Duodenal mucosa (tissue), 2 donors: ENCODE measurements at regions not wholly inside any gene's neighbourhood (a gene's known extent, or its start where the extent isn't known, plus 50 kb on each side); places are given as distances from the start of the nearest gene placed in this dataset.

ENCODE experiments used
- H3K27ac ChIP-seq: one replicate; pipeline ENCODE4 v1.7.0; 2013; ENCODE audit warnings: low read depth, low read length
- H3K27me3 ChIP-seq, 2 donors: one replicate each; pipeline ENCODE4 v1.7.0; 2013; ENCODE audit warnings: low read length in 2 of 2, control low read depth in 1 of 2; ENCODE audit not compliant: insufficient read depth in 2 of 2, control insufficient read depth in 1 of 2
- H3K36me3 ChIP-seq, 2 donors: one replicate each; pipeline ENCODE4 v1.7.0; 2013; ENCODE audit warnings: low read length in 2 of 2, control low read depth in 1 of 2; ENCODE audit not compliant: insufficient read depth in 2 of 2, control insufficient read depth in 1 of 2
- H3K4me1 ChIP-seq, 2 donors: one replicate each; pipeline ENCODE4 v1.7.0; 2013; ENCODE audit warnings: low read length in 2 of 2, control low read depth in 1 of 2; ENCODE audit not compliant: insufficient read depth in 2 of 2, control insufficient read depth in 1 of 2
- H3K4me3 ChIP-seq, 2 donors: one replicate each; pipeline ENCODE4 v1.7.0; 2013; ENCODE audit warnings: low read length in 2 of 2, low read depth in 1 of 2
- H3K9ac ChIP-seq, 2 donors: one replicate each; pipeline ENCODE4 v1.7.0; 2013; ENCODE audit warnings: low read length in 2 of 2, low read depth in 1 of 2
- H3K9me3 ChIP-seq, 2 donors: one replicate each; pipeline ENCODE4 v1.7.0; 2013; ENCODE audit warnings: low read length in 2 of 2, control low read depth in 1 of 2; ENCODE audit not compliant: control insufficient read depth in 1 of 2

GRCh38 chr11:115933564-115933963, 429.3 kb upstream of the CADM1 start:
- H3K36me3 ChIP-seq, result no peaks in the 10 kb centered on the region
- no peaks in the 10 kb centered on the region for H3K9me3 ChIP-seq
- H3K27me3 ChIP-seq, result no peaks in the 10 kb centered on the region
- H3K27ac ChIP-seq, result no peak overlapping the region
- H3K4me1 ChIP-seq, result peaks cover 0 to 8% of the 10 kb centered on the region in 2 donors
- H3K9ac ChIP-seq, result no peak overlapping the region
- H3K4me3 ChIP-seq, result no peak overlapping the region

GRCh38 chr11:115931548-115932083, 427.4 kb upstream of the CADM1 start:
- Histone ChIP-seq H3K27me3 (no peaks in the 10 kb centered on the region), H3K4me3 (no peak overlapping the region), H3K36me3 (no peaks in the 10 kb centered on the region), H3K9me3 (no peaks in the 10 kb centered on the region), H3K27ac (no peak overlapping the region), H3K4me1 (peaks cover 0 to 8% of the 10 kb centered on the region in 2 donors), H3K9ac (no peak overlapping the region)

GRCh38 chr11:115930886-115931547, 426.8 kb upstream of the CADM1 start:
- H3K27ac ChIP-seq, result no peak overlapping the region
- H3K9ac ChIP-seq, result no peak overlapping the region
- no peak overlapping the region for H3K4me3 ChIP-seq
- no peaks in the 10 kb centered on the region for H3K27me3 ChIP-seq
- H3K36me3 ChIP-seq, result no peaks in the 10 kb centered on the region
- no peaks in the 10 kb centered on the region for H3K9me3 ChIP-seq
- peaks cover 0 to 8% of the 10 kb centered on the region in 2 donors for H3K4me1 ChIP-seq

GRCh38 chr11:115930291-115930690, 426.1 kb upstream of the CADM1 start:
- no peak overlapping the region for H3K27ac ChIP-seq

GRCh38 chr11:115929618-115930129, 425.5 kb upstream of the CADM1 start:
- Histone ChIP-seq H3K36me3 (no peaks in the 10 kb centered on the region), H3K9me3 (no peaks in the 10 kb centered on the region), H3K9ac (no peak overlapping the region), H3K4me3 (no peak overlapping the region), H3K27ac (no peak overlapping the region), H3K4me1 (peaks cover 0 to 8% of the 10 kb centered on the region in 2 donors), H3K27me3 (no peaks in the 10 kb centered on the region)

More at GRCh38 chr11:115930291-115930690, 426.1 kb upstream of the CADM1 start:
- no peak overlapping the region for H3K9ac ChIP-seq
- no peaks in the 10 kb centered on the region for H3K36me3 ChIP-seq
- peaks cover 0 to 8% of the 10 kb centered on the region in 2 donors for H3K4me1 ChIP-seq
- no peaks in the 10 kb centered on the region for H3K27me3 ChIP-seq
- H3K4me3 ChIP-seq, result no peak overlapping the region
- H3K9me3 ChIP-seq, result no peaks in the 10 kb centered on the region

- Histone ChIP-seq H3K9ac (no peak overlapping the region), H3K9me3 (no peaks in the 10 kb centered on the region), H3K27me3 (no peaks in the 10 kb centered on the region), H3K4me3 (no peak overlapping the region), H3K36me3 (no peaks in the 10 kb centered on the region), H3K27ac (no peak overlapping the region), H3K4me1 (peaks cover 0 to 8% of the 10 kb centered on the region in 2 donors)
These were observed 424.6 kb upstream of the CADM1 start for GRCh38 chr11:115928811-115929210.

GRCh38 chr11:115927823-115928329, 423.7 kb upstream of the CADM1 start:
- Histone ChIP-seq H3K9me3 (no peaks in the 10 kb centered on the region), H3K27ac (no peak overlapping the region), H3K9ac (no peak overlapping the region), H3K4me3 (no peak overlapping the region), H3K27me3 (no peaks in the 10 kb centered on the region), H3K4me1 (peaks cover 4 to 8% of the 10 kb centered on the region in 2 donors), H3K36me3 (no peaks in the 10 kb centered on the region)

- H3K36me3 ChIP-seq, result no peaks in the 10 kb centered on the region
- H3K9me3 ChIP-seq, result no peaks in the 10 kb centered on the region
- H3K4me1 ChIP-seq, result peaks cover 8 to 13% of the 10 kb centered on the region in 2 donors
- no peak overlapping the region for H3K27ac ChIP-seq
- H3K4me3 ChIP-seq, result no peak overlapping the region
- no peaks in the 10 kb centered on the region for H3K27me3 ChIP-seq
- H3K9ac ChIP-seq, result no peak overlapping the region
These were observed 422.4 kb upstream of the CADM1 start for GRCh38 chr11:115926601-115927000.

- Histone ChIP-seq H3K27ac (no peak overlapping the region), H3K4me1 (peaks cover 8 to 13% of the 10 kb centered on the region in 2 donors), H3K4me3 (no peak overlapping the region), H3K9me3 (no peaks in the 10 kb centered on the region), H3K36me3 (no peaks in the 10 kb centered on the region), H3K27me3 (no peaks in the 10 kb centered on the region), H3K9ac (no peak overlapping the region)
These were observed 421.9 kb upstream of the CADM1 start for GRCh38 chr11:115926138-115926537.

- Histone ChIP-seq H3K27ac (no peak overlapping the region), H3K4me3 (no peak overlapping the region), H3K9me3 (no peaks in the 10 kb centered on the region), H3K4me1 (peaks cover 5 to 13% of the 10 kb centered on the region in 2 donors), H3K36me3 (no peaks in the 10 kb centered on the region), H3K9ac (no peak overlapping the region), H3K27me3 (no peaks in the 10 kb centered on the region)
These were observed 421.4 kb upstream of the CADM1 start for GRCh38 chr11:115925568-115926090.
